ENCODE measurements at regions not wholly inside any gene's neighbourhood (a gene's known extent, or its start where the extent isn't known, plus 50 kb on each side); places are given as distances from the start of the nearest gene placed in this dataset.
"Not testable (repeated sequence)": the region's sequence is repeated elsewhere in the genome, so short reads cannot be mapped to it uniquely, and the experiment has no call there.

- TF ChIP-seq CTCF (IDR thresholded peaks at IDR 0.05; ENCODE audit: borderline replicate concordance, insufficient read depth, low read depth, low read length), result no peak
Measured at GRCh38 chr1:96579636-96580035, 141.9 kb upstream of the PTBP2 start.

GRCh38 chr1:96580920-96581319 is 140.7 kb upstream of the PTBP2 start:
- no peak for TF ChIP-seq CTCF (IDR thresholded peaks at IDR 0.05; ENCODE audit: borderline replicate concordance, insufficient read depth, low read depth, low read length)
- H3K4me3 ChIP-seq (ENCODE audit: low read depth, low read length), result no peak overlapping the region

More at GRCh38 chr1:96579636-96580035, 141.9 kb upstream of the PTBP2 start:
- no peak overlapping the region for H3K4me3 ChIP-seq (ENCODE audit: low read depth, low read length)

GRCh38 chr1:96581772-96582171 is 139.8 kb upstream of the PTBP2 start:
- TF ChIP-seq CTCF (IDR thresholded peaks at IDR 0.05; ENCODE audit: borderline replicate concordance, insufficient read depth, low read depth, low read length), result no peak
- no peak overlapping the region for H3K4me3 ChIP-seq (ENCODE audit: low read depth, low read length)

- no peak for TF ChIP-seq CTCF (IDR thresholded peaks at IDR 0.05; ENCODE audit: borderline replicate concordance, insufficient read depth, low read depth, low read length)
- no peak overlapping the region for H3K4me3 ChIP-seq (ENCODE audit: low read depth, low read length)
Measured at GRCh38 chr1:96583903-96584302, 137.7 kb upstream of the PTBP2 start.

GRCh38 chr1:96587222-96587621 is 134.4 kb upstream of the PTBP2 start:
- no peak overlapping the region for H3K4me3 ChIP-seq (ENCODE audit: low read depth, low read length)
- TF ChIP-seq CTCF (IDR thresholded peaks at IDR 0.05; ENCODE audit: borderline replicate concordance, insufficient read depth, low read depth, low read length), result no peak

- no peak overlapping the region for H3K4me3 ChIP-seq (ENCODE audit: low read depth, low read length)
Measured at GRCh38 chr1:96588416-96588995, 133.1 kb upstream of the PTBP2 start.

GRCh38 chr1:96595530-96595929 is 126.1 kb upstream of the PTBP2 start:
- H3K4me3 ChIP-seq (ENCODE audit: low read depth, low read length), result not testable (repeated sequence)

More at GRCh38 chr1:96588416-96588995, 133.1 kb upstream of the PTBP2 start:
- no peak for TF ChIP-seq CTCF (IDR thresholded peaks at IDR 0.05; ENCODE audit: borderline replicate concordance, insufficient read depth, low read depth, low read length)
